GM13976 (cell line): ENCODE measurements at regions not wholly inside any gene's neighbourhood (a gene's known extent, or its start where the extent isn't known, plus 50 kb on each side); places are given as distances from the start of the nearest gene placed in this dataset.

ENCODE experiments used
- DNase-seq: peaks from one replicate; pipeline ENCODE4 v3.0.0; 2012; ENCODE audit warnings: low spot score
- CTCF ChIP-seq: IDR thresholded peaks from 2 replicates; pipeline ENCODE4 v1.5.1; 2012; ENCODE audit warnings: borderline replicate concordance, mild to moderate bottlenecking; ENCODE audit not compliant: insufficient read depth; ENCODE audit errors: extremely low read depth, missing control alignments, control extremely low read depth
- in situ Hi-C: fragments of 300-500 bp; cut with MboI; formaldehyde crosslinking; loops from one replicate; pipeline ENCODE4 v1.12.0; 2022; ENCODE audit warnings: low sequenced_read_pairs, mixed read lengths, inconsistent platforms; ENCODE audit not compliant: unreplicated experiment

- no peak for DNase-seq
- in situ Hi-C loops: no loop called here
- TF ChIP-seq CTCF: no peak
These were observed 120.5 kb downstream of the MN1 start for GRCh38 chr22:27681037-27681436.

- TF ChIP-seq CTCF: no peak
- in situ Hi-C loops: no loop called here
- DNase-seq: no peak
These were observed 119.1 kb downstream of the MN1 start for GRCh38 chr22:27682437-27682836.

GRCh38 chr22:27684901-27685300 is 116.7 kb downstream of the MN1 start:
- in situ Hi-C loops: no loop called here
- DNase-seq: no peak
- no peak for TF ChIP-seq CTCF

GRCh38 chr22:27685515-27685914 is 116.0 kb downstream of the MN1 start:
- no peak for DNase-seq

GRCh38 chr22:27685970-27686369 is 115.6 kb downstream of the MN1 start:
- TF ChIP-seq CTCF: no peak
- DNase-seq: no peak
- in situ Hi-C loops: no loop called here

More at GRCh38 chr22:27685515-27685914, 116.0 kb downstream of the MN1 start:
- TF ChIP-seq CTCF: no peak
- in situ Hi-C loops: no loop called here

- in situ Hi-C loops: no loop called here
- DNase-seq: no peak
- no peak for TF ChIP-seq CTCF
These were observed 115.0 kb downstream of the MN1 start for GRCh38 chr22:27686534-27686933.
